Nephron progenitor cell (in vitro differentiated cells): ENCODE measurements at regions not wholly inside any gene's neighbourhood (a gene's known extent, or its start where the extent isn't known, plus 50 kb on each side); places are given as distances from the start of the nearest gene placed in this dataset.

ENCODE experiments used
- DNase-seq: peaks from one replicate; pipeline ENCODE4 v3.0.0; 2021
- H3K27ac Mint-ChIP-seq: 2 replicates; pipeline ENCODE4 v1.8.0; 2021; ENCODE audit warnings: mild to moderate bottlenecking, moderate library complexity, mixed read lengths
- H3K27me3 Mint-ChIP-seq: 2 replicates; pipeline ENCODE4 v1.8.0; 2021; ENCODE audit warnings: mild to moderate bottlenecking, low read depth, mixed read lengths; ENCODE audit not compliant: poor library complexity
- H3K36me3 Mint-ChIP-seq: 2 replicates; pipeline ENCODE4 v1.8.0; 2021; ENCODE audit warnings: low read depth, mixed read lengths
- H3K4me1 Mint-ChIP-seq: 2 replicates; pipeline ENCODE4 v1.8.0; 2021; ENCODE audit warnings: mixed read lengths
- H3K4me3 Mint-ChIP-seq: 2 replicates; pipeline ENCODE4 v1.8.0; 2021; ENCODE audit warnings: mild to moderate bottlenecking, moderate library complexity, mixed read lengths
- H3K9me3 Mint-ChIP-seq: 2 replicates; pipeline ENCODE4 v1.8.0; 2021; ENCODE audit warnings: mild to moderate bottlenecking, moderate library complexity, mixed read lengths
- TF ChIP-seq, protein P1 (sequence below): fragments of 200-600 bp; sonication (generic); IDR thresholded peaks from 2 replicates; pipeline ENCODE4 v1.5.0; 2021; ENCODE audit warnings: antibody characterized with exemption

DNA sequence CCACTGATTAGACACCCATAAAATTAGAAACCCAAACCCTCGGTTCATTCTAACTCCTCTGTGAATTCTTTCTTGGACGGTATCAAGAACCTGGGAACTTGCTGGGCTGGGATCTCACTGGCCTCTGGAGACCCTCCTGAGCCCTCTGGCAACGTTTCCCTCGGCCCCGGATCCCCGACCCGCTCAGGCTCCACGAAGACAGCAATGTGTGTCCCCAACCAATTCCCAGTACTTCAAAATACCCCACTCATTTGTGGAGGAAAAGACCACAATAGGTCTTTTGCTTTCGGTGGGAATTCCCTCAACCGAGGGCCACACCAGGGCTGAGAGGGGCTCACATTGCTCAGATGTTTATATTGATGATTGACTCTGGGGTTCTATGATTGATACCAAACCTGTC lies 117.9 kb upstream of the PRR20G start:
- Mint-ChIP-seq H3K9me3 (no peaks in the 10 kb centered on the region), H3K27me3 (peaks cover 10% of the 10 kb centered on the region), H3K4me3 (no peak overlapping the region), H3K36me3 (no peaks in the 10 kb centered on the region), H3K4me1 (peaks cover 31% of the 10 kb centered on the region), H3K27ac (no peak overlapping the region)
- DNase-seq = no peak
- TF ChIP-seq, protein P1, sequence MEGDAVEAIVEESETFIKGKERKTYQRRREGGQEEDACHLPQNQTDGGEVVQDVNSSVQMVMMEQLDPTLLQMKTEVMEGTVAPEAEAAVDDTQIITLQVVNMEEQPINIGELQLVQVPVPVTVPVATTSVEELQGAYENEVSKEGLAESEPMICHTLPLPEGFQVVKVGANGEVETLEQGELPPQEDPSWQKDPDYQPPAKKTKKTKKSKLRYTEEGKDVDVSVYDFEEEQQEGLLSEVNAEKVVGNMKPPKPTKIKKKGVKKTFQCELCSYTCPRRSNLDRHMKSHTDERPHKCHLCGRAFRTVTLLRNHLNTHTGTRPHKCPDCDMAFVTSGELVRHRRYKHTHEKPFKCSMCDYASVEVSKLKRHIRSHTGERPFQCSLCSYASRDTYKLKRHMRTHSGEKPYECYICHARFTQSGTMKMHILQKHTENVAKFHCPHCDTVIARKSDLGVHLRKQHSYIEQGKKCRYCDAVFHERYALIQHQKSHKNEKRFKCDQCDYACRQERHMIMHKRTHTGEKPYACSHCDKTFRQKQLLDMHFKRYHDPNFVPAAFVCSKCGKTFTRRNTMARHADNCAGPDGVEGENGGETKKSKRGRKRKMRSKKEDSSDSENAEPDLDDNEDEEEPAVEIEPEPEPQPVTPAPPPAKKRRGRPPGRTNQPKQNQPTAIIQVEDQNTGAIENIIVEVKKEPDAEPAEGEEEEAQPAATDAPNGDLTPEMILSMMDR = no peak

GRCh38 chr3:127405010-127405598 lies 117.3 kb upstream of the PRR20G start:
- TF ChIP-seq, protein P1 = no peak
- Mint-ChIP-seq H3K4me3 (no peak overlapping the region), H3K27ac (no peak overlapping the region), H3K27me3 (peaks cover 10% of the 10 kb centered on the region), H3K9me3 (peaks cover 5% of the 10 kb centered on the region), H3K36me3 (no peaks in the 10 kb centered on the region), H3K4me1 (peaks cover 26% of the 10 kb centered on the region)
- no peak for DNase-seq

- H3K27ac Mint-ChIP-seq = no peak overlapping the region
- H3K9me3 Mint-ChIP-seq = peaks cover 5% of the 10 kb centered on the region
- H3K4me3 Mint-ChIP-seq = no peak overlapping the region
- peaks cover 10% of the 10 kb centered on the region for H3K27me3 Mint-ChIP-seq
- H3K36me3 Mint-ChIP-seq = no peaks in the 10 kb centered on the region
- DNase-seq = no peak
- H3K4me1 Mint-ChIP-seq = peaks cover 25% of the 10 kb centered on the region
- TF ChIP-seq, protein P1 = no peak
These were observed 116.6 kb upstream of the PRR20G start for GRCh38 chr3:127404221-127405009.

- Mint-ChIP-seq H3K9me3 (peaks cover 5% of the 10 kb centered on the region), H3K4me3 (no peak overlapping the region), H3K36me3 (no peaks in the 10 kb centered on the region), H3K4me1 (peaks cover 20% of the 10 kb centered on the region), H3K27ac (no peak overlapping the region), H3K27me3 (peaks cover 10% of the 10 kb centered on the region)
- no peak for DNase-seq
- TF ChIP-seq, protein P1 = no peak
These were observed 115.9 kb upstream of the PRR20G start for GRCh38 chr3:127403795-127404194.

DNA sequence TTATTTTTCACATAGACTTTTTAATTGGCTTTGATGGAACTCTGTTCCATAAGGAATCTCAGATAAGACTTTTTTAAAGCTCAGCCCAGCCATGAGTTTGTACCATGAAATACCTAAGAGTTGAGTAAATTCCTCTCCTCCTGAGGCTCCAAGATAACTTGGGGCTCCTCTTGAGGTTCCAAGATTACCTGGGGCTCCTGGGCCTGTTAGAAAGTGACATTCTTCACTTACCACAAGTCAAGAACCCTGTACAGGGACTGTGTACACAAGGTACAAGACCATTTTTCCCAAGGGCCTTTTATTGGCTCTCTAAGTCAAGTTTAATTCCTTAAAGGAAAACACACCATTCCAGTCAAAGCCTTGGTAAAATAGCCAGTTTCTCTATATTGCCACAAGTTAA lies 111.3 kb upstream of the PRR20G start:
- H3K27ac Mint-ChIP-seq = no peak overlapping the region
- DNase-seq = no peak

More for the DNA sequence above, 111.3 kb upstream of the PRR20G start:
- Mint-ChIP-seq H3K36me3 (no peaks in the 10 kb centered on the region), H3K9me3 (peaks cover 5% of the 10 kb centered on the region), H3K4me3 (no peak overlapping the region), H3K4me1 (peaks cover 18% of the 10 kb centered on the region), H3K27me3 (no peaks in the 10 kb centered on the region)
- TF ChIP-seq, protein P1 = no peak
